HG03432 (cell line): ENCODE measurements at regions not wholly inside any gene's neighbourhood (a gene's known extent, or its start where the extent isn't known, plus 50 kb on each side); places are given as distances from the start of the nearest gene placed in this dataset.

Source experiments
- ATAC-seq: cut with Tn5 transposase; IDR thresholded peaks from one replicate; pipeline ENCODE4 v1.9.1; 2021; ENCODE audit warnings: mild to moderate bottlenecking, moderate library complexity; ENCODE audit not compliant: unreplicated experiment

DNA sequence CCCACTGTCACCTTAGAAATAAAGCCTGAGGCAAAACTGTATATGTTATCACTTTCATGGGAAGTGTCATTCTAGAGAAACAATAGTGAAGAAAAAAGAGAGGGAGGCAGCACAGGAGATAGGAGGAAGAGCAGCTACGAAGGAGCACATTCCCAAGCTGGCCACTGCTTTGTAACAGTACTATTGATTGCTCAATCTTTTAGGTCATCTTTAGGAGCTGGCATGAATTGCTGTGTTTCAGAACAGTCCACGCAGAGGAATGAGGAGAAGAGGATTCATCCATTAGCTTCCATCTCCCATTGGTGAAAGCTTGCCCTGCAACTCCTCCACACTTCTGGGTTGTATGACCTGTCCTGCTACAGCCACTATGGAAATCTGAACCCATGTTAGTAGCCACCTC is 372.5 kb upstream of the DDHD1 start:
- no peak for ATAC-seq

- ATAC-seq = no peak
These were observed 371.3 kb upstream of the DDHD1 start for GRCh38 chr14:53524391-53524790.

DNA sequence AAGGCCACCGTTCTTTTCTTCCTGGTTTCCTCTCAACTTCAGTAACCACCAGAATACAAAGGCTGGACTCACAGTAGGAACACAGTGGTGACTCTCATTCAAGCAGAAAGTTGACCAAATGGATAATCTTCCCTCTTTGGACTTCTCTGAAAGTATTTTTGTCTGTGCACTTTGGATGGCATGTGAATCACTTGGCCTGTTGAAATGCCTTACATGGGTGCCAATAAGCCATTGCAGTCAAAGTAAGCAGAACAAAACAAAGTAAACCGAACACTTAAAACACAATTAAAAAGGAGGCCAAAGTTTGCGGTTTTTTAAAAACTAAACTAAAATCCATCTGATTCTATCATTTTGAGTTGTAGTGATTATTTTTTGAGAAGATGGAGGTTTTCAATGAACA is 370.1 kb upstream of the DDHD1 start:
- ATAC-seq = no peak

GRCh38 chr14:53520078-53520928 is 367.2 kb upstream of the DDHD1 start:
- ATAC-seq = no peak

- ATAC-seq = no peak
These were observed 366.0 kb upstream of the DDHD1 start for GRCh38 chr14:53519137-53519536.

DNA sequence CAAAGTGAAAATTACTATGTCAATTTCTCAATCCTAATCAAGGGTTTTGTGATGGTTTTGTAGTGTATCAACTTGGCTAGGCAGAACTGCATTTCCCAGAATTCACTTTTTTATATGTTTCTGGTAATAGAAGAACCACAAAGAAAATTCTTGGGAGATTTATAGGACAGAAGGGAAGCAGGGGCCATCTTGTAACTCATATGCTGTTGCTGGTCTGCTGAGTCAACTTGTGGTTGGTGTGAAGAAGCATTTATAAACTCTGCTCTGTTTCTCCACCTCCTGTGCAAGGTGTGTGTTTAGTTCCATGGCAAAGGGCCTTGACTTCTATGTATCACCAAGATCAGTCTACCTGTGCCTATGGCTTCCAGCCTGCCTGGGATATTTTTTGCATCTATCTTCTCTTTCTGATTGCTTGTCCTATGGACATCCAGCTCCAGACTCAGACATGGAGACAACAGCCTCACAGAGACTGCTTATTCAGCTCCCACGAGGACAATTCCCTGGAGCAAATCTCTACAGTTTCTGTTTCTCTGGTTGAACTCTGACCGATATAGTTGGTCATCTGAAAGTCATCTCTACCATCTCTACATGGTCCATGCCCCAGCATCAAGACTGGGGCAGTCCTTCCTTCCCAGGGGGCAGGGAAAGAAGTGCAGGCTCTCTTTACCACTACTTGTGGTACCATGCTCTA is 364.3 kb upstream of the DDHD1 start:
- no peak for ATAC-seq

DNA sequence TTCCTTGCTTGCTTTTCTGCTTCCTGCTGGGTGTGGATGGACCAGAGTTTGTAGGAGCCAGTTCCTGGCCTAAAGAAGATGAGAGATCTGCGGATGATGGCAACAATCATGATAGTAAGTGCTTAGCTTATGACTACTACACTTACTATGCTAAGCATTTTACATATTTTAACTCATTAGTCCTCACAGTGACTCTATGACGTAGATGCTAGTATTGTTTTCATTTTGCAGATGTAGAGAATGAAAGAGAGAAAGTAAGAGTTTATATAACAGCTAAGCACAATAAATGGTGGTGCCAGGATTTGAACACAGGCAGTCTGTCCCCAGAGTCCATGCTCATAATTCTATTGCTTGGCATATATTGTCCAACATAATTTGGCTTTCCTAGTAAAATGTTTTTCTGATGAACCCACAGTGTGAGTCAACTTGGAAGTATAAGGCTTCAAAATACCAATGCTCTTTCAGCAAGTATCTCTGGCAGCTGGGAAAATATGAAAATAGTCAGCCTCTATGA is 363.2 kb upstream of the DDHD1 start:
- no peak for ATAC-seq

GRCh38 chr14:53515276-53515675 is 362.2 kb upstream of the DDHD1 start:
- no peak for ATAC-seq

DNA sequence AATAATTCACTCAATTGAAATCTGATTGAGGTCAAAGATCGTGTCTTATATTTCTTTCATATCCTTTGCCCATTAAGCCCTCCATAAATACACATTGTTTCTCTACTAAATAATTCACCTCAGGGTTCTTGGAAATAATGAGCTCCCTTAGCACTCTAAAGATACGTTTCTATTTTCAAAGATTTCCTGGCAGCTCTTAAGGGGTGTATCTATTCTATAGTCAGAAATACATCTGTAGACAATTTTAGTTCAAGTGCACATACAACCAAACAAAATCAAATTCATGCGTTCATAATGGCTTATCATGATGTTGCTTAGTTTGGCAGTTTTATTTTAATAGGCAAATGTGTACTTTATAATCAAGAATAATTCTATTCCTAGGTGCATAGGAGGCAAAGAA is 361.1 kb upstream of the DDHD1 start:
- ATAC-seq = no peak

DNA sequence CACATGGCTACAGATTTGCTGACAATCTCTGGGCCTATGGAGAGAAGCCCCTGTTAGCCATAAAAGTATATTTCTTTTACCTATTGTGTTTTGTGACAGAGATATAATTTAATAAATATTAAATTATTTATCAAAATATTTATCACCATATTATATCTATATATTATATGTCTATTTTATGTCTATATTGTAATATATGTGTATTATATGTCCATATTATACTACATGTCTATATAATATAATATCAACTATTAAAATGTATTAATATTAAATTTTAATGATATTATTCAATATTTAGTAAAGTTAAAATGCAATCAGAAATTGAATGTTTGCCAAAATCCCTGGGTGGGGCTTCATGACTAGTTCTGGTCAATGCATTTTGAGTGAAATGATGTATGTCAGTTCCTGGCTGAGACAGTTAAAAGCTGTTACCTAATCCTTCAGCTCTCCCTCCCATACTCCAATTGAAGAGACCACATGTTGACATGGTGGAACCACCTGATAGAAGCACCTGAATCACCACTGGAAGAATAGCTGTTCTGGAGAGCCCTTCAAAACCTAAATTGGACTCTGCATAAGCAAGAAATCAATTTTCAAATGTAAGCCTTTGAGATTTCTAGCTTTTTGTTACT is 357.3 kb upstream of the DDHD1 start:
- no peak for ATAC-seq

GRCh38 chr14:53509276-53510244 is 356.4 kb upstream of the DDHD1 start:
- no peak for ATAC-seq

- no peak for ATAC-seq
These were observed 348.5 kb upstream of the DDHD1 start for GRCh38 chr14:53501361-53502211.

- ATAC-seq = no peak
These were observed 347.1 kb upstream of the DDHD1 start for GRCh38 chr14:53500191-53500590.

- no peak for ATAC-seq
These were observed 343.5 kb upstream of the DDHD1 start for GRCh38 chr14:53496668-53497067.

- no peak for ATAC-seq
These were observed 342.8 kb upstream of the DDHD1 start for GRCh38 chr14:53495846-53496343.

GRCh38 chr14:53494587-53494986 is 341.5 kb upstream of the DDHD1 start:
- no peak for ATAC-seq

GRCh38 chr14:53493860-53494259 is 340.7 kb upstream of the DDHD1 start:
- ATAC-seq = no peak

DNA sequence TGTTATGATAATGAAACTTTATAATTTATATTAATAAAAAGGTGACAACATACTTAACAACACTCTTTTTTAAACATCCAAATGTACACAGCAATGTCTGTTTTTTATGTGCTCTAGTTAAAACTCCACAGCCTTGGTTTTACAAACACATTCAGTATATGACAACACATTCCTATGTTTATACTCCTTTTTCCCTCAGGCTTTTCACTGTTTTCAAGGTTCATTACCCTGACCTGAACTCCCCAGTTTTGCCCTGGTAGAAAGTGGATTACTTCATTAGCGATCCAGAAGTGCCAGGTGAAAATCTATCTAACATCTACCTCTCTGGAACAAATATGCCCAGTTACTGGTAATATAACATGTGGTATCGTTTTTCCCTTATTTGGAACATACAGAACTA is 340.2 kb upstream of the DDHD1 start:
- no peak for ATAC-seq

GRCh38 chr14:53491884-53492277 is 338.8 kb upstream of the DDHD1 start:
- ATAC-seq = no peak
